WTC11 (cell line): ENCODE measurements at regions not wholly inside any gene's neighbourhood (a gene's known extent, or its start where the extent isn't known, plus 50 kb on each side); places are given as distances from the start of the nearest gene placed in this dataset.

Experiments used
- ATAC-seq: fragments of 200-7000 bp; cut with Tn5 transposase; 2 replicates; pipeline ENCODE4 v1.10.0; 2021; ENCODE audit warnings: mild to moderate bottlenecking, moderate library complexity
- CTCF ChIA-PET: fragments of 300-600 bp; sonication (Branson Sonifier 250); formaldehyde crosslinking; loops from one replicate; lab custom pipeline; 2021; ENCODE audit warnings: antibody characterized with exemption; lab: Charles Lee
- POLR2A ChIA-PET: fragments of 350-600 bp; sonication (Branson Sonifier 250); formaldehyde crosslinking; loops from one replicate; lab custom pipeline; 2021; ENCODE audit warnings: antibody characterized with exemption; lab: Charles Lee
- DNase-seq: peaks from one replicate; pipeline ENCODE4 v3.0.0; 2021; ENCODE audit warnings: low spot score
- H3K27ac Mint-ChIP-seq: 2 replicates; pipeline ENCODE4 v1.8.0; 2021; ENCODE audit warnings: mixed read lengths
- H3K27me3 Mint-ChIP-seq: 2 replicates; pipeline ENCODE4 v1.8.0; 2021; ENCODE audit warnings: low read depth, mild to moderate bottlenecking, moderate library complexity, mixed read lengths
- H3K36me3 Mint-ChIP-seq: 2 replicates; pipeline ENCODE4 v1.8.0; 2021; ENCODE audit warnings: mixed read lengths
- H3K4me1 Mint-ChIP-seq: 2 replicates; pipeline ENCODE4 v1.8.0; 2022; ENCODE audit warnings: mixed read lengths
- H3K4me3 Mint-ChIP-seq: 2 replicates; pipeline ENCODE4 v1.8.0; 2021; ENCODE audit warnings: mild to moderate bottlenecking, moderate library complexity, mixed read lengths
- H3K9me3 Mint-ChIP-seq: 2 replicates; pipeline ENCODE4 v1.8.0; 2021; ENCODE audit warnings: mixed read lengths
- ATF1 ChIP-seq: sonication (generic); formaldehyde crosslinking; IDR thresholded peaks from 2 replicates; pipeline ENCODE4 v1.8.1; 2023; ENCODE audit warnings: mild to moderate bottlenecking, moderate library complexity, missing genetic modification reagents
- CREM ChIP-seq: sonication (generic); formaldehyde crosslinking; IDR thresholded peaks from 2 replicates; pipeline ENCODE4 v1.8.1; 2022; ENCODE audit warnings: mild to moderate bottlenecking, missing genetic modification reagents, moderate library complexity
- E2F4 ChIP-seq: sonication (generic); formaldehyde crosslinking; IDR thresholded peaks from 2 replicates; pipeline ENCODE4 v1.8.1; 2022; ENCODE audit warnings: low read depth, mild to moderate bottlenecking, moderate library complexity, missing genetic modification reagents, borderline replicate concordance
- ESRRA ChIP-seq: sonication (generic); formaldehyde crosslinking; IDR thresholded peaks from 2 replicates; pipeline ENCODE4 v1.8.1; 2022; ENCODE audit warnings: mild to moderate bottlenecking, missing genetic modification reagents, borderline replicate concordance
- HMGXB4 ChIP-seq: sonication (generic); formaldehyde crosslinking; IDR thresholded peaks from 2 replicates; pipeline ENCODE4 v1.8.1; 2023; ENCODE audit warnings: mild to moderate bottlenecking, moderate library complexity, missing genetic modification reagents
- JUN ChIP-seq: sonication (generic); formaldehyde crosslinking; IDR thresholded peaks from 2 replicates; pipeline ENCODE4 v1.8.0; 2023; ENCODE audit warnings: mild to moderate bottlenecking, missing genetic modification reagents
- MAX ChIP-seq: sonication (generic); formaldehyde crosslinking; IDR thresholded peaks from 2 replicates; pipeline ENCODE4 v1.8.0; 2022; ENCODE audit warnings: mild to moderate bottlenecking, missing genetic modification reagents
- MXD4 ChIP-seq: fragments of 250-450 bp; sonication (Bioruptor Pico); IDR thresholded peaks from 2 replicates; pipeline ENCODE4 v1.8.0; 2021; ENCODE audit warnings: mild to moderate bottlenecking, moderate library complexity, borderline replicate concordance
- NFYB ChIP-seq: sonication (generic); formaldehyde crosslinking; conservative IDR thresholded peaks from 2 replicates; pipeline ENCODE4 v1.8.0; 2022; ENCODE audit warnings: low read depth, missing genetic modification reagents
- SMAD4 ChIP-seq: sonication (generic); formaldehyde crosslinking; IDR thresholded peaks from 2 replicates; pipeline ENCODE4 v1.8.0; 2022; ENCODE audit warnings: mild to moderate bottlenecking, missing genetic modification reagents
- SOX15 ChIP-seq: fragments of 250-450 bp; sonication (Bioruptor Pico); IDR thresholded peaks from 2 replicates; pipeline ENCODE4 v1.9.0; 2021; ENCODE audit warnings: mild to moderate bottlenecking
- TEAD4 ChIP-seq: sonication (generic); formaldehyde crosslinking; IDR thresholded peaks from 2 replicates; pipeline ENCODE4 v1.8.0; 2022; ENCODE audit warnings: mild to moderate bottlenecking, missing genetic modification reagents
- USF1 ChIP-seq: sonication (generic); formaldehyde crosslinking; IDR thresholded peaks from 2 replicates; pipeline ENCODE4 v1.8.0; 2022; ENCODE audit warnings: mild to moderate bottlenecking, missing genetic modification reagents
- ZNF219 ChIP-seq: sonication (generic); formaldehyde crosslinking; IDR thresholded peaks from 2 replicates; pipeline ENCODE4 v1.8.0; 2023; ENCODE audit warnings: missing genetic modification reagents, mild to moderate bottlenecking, borderline replicate concordance
- ZNF263 ChIP-seq: sonication (generic); formaldehyde crosslinking; IDR thresholded peaks from 2 replicates; pipeline ENCODE4 v1.8.1; 2022; ENCODE audit warnings: low read depth, mild to moderate bottlenecking, moderate library complexity, missing genetic modification reagents
- ZNF425 ChIP-seq: fragments of 250-450 bp; sonication (Bioruptor Pico); conservative IDR thresholded peaks from 2 replicates; pipeline ENCODE4 v1.9.0; 2021; ENCODE audit warnings: mild to moderate bottlenecking
- ZSCAN18 ChIP-seq: fragments of 250-450 bp; sonication (Bioruptor Pico); IDR thresholded peaks from 2 replicates; pipeline ENCODE4 v2.1.2; 2022; ENCODE audit warnings: mild to moderate bottlenecking, moderate library complexity

GRCh38 chr4:43233321-43233720 lies 340.8 kb downstream of the GRXCR1 start (continued):
- TF ChIP-seq MXD4 (CRISPR knock-in tag) (no peak), USF1 (CRISPR knock-in tag) (no peak), HMGXB4 (CRISPR knock-in tag) (no peak), ZNF425 (CRISPR knock-in tag) (no peak), ZSCAN18 (CRISPR knock-in tag) (no peak), ZNF219 (CRISPR knock-in tag) (no peak), JUN (CRISPR knock-in tag) (no peak), TEAD4 (CRISPR knock-in tag) (no peak), SMAD4 (CRISPR knock-in tag) (no peak)

GRCh38 chr4:43234626-43235415 lies 342.3 kb downstream of the GRXCR1 start:
- ChIA-PET CTCF (no interaction called here), POLR2A (no interaction called here)
- Mint-ChIP-seq H3K4me3 (no peak overlapping the region), H3K27me3 (no peaks in the 10 kb centered on the region), H3K9me3 (no peaks in the 10 kb centered on the region), H3K36me3 (no peaks in the 10 kb centered on the region), H3K4me1 (peaks cover 5% of the 10 kb centered on the region), H3K27ac (no peak overlapping the region)
- ATAC-seq (no peak), DNase-seq (no peak)
- TF ChIP-seq ZNF263 (CRISPR knock-in tag) (no peak), ATF1 (CRISPR knock-in tag) (no peak), SOX15 (CRISPR knock-in tag) (no peak), CREM (CRISPR knock-in tag) (no peak), ESRRA (CRISPR knock-in tag) (no peak), E2F4 (CRISPR knock-in tag) (no peak), NFYB (CRISPR knock-in tag) (no peak), MAX (CRISPR knock-in tag) (no peak)
